NCI-H1694 (cell line): ENCODE measurements at regions not wholly inside any gene's neighbourhood (a gene's known extent, or its start where the extent isn't known, plus 50 kb on each side); places are given as distances from the start of the nearest gene placed in this dataset.
"Not testable (repeated sequence)": the region's sequence is repeated elsewhere in the genome, so short reads cannot be mapped to it uniquely, and the experiment has no call there.

ENCODE experiments used
- DNase-seq: peaks from one replicate; lab custom pipeline; 2025; lab: John Stamatoyannopoulos, UW

- DNase-seq = no peak
Measured at GRCh38 chr22:49697047-49697446, 130.6 kb downstream of the BRD1 start.

GRCh38 chr22:49694462-49695260 is 133.0 kb downstream of the BRD1 start:
- DNase-seq = no peak

- no peak for DNase-seq
Measured at GRCh38 chr22:49693848-49694247, 133.8 kb downstream of the BRD1 start.

- no peak for DNase-seq
Measured at GRCh38 chr22:49693416-49693815, 134.3 kb downstream of the BRD1 start.

GRCh38 chr22:49692499-49693225 is 135.0 kb downstream of the BRD1 start:
- DNase-seq = no peak

- DNase-seq = no peak
Measured at GRCh38 chr22:49691256-49691655, 136.4 kb downstream of the BRD1 start.

- no peak for DNase-seq
Measured at GRCh38 chr22:49690454-49690853, 137.2 kb downstream of the BRD1 start.

GRCh38 chr22:49689858-49690257 is 137.8 kb downstream of the BRD1 start:
- no peak for DNase-seq

GRCh38 chr22:49689255-49689770 is 138.4 kb downstream of the BRD1 start:
- DNase-seq = no peak

- DNase-seq = no peak
Measured at GRCh38 chr22:49688516-49689254, 139.0 kb downstream of the BRD1 start.

- no peak for DNase-seq
Measured at GRCh38 chr22:49687786-49688515, 139.7 kb downstream of the BRD1 start.

- DNase-seq = no peak
Measured at GRCh38 chr22:49687333-49687732, 140.3 kb downstream of the BRD1 start.

GRCh38 chr22:49686495-49687219 is 141.0 kb downstream of the BRD1 start:
- no peak for DNase-seq

GRCh38 chr22:49685686-49686085 is 142.0 kb downstream of the BRD1 start:
- DNase-seq = no peak

- DNase-seq = no peak
Measured at GRCh38 chr22:49685116-49685515, 142.6 kb downstream of the BRD1 start.

- no peak for DNase-seq
Measured at GRCh38 chr22:49683032-49683431, 144.6 kb downstream of the BRD1 start.

- not testable (repeated sequence) for DNase-seq
Measured at GRCh38 chr22:49680819-49681218, 146.9 kb downstream of the BRD1 start.

- no peak for DNase-seq
Measured at GRCh38 chr22:49678842-49679170, 148.9 kb downstream of the BRD1 start.

- no peak for DNase-seq
Measured at GRCh38 chr22:49678137-49678841, 149.4 kb downstream of the BRD1 start.

GRCh38 chr22:49677495-49677889 is 150.2 kb downstream of the BRD1 start:
- no peak for DNase-seq
